GM12878 (cell line): ENCODE measurements at regions not wholly inside any gene's neighbourhood (a gene's known extent, or its start where the extent isn't known, plus 50 kb on each side); places are given as distances from the start of the nearest gene placed in this dataset.

ENCODE experiments used
- ATAC-seq: fragments of 200-7000 bp; cut with Tn5 transposase; 3 replicates; pipeline ENCODE4 v1.9.1; 2020; ENCODE audit warnings: mild to moderate bottlenecking, moderate library complexity
- BruUV-seq: library from RNA; stranded (reverse); fragments of 400-500 nt; replicated peaks from 2 replicates; lab custom pipeline; 2021; lab: Mats Ljungman, UMichigan
- CTCF ChIA-PET: fragments of 300-600 bp; sonication (Branson Sonifier 250); formaldehyde crosslinking; extraction: SDS; loops from one replicate; lab custom pipeline; 2021; ENCODE audit warnings: inconsistent platforms; lab: Yijun Ruan, JAX
- POLR2A ChIA-PET: fragments of 350-600 bp; formaldehyde crosslinking; extraction: SDS; loops from one replicate; lab custom pipeline; 2021; ENCODE audit warnings: inconsistent platforms; lab: Charles Lee
- RAD21 ChIA-PET: fragments of 300-600 bp; sonication (Branson Sonifier 250); formaldehyde crosslinking; loops from one replicate; lab custom pipeline; 2023; ENCODE audit warnings: antibody characterized with exemption; ENCODE audit not compliant: unreplicated experiment; lab: Charles Lee
- SMC1A ChIA-PET: fragments of 300-600 bp; sonication (Branson Sonifier 250); formaldehyde crosslinking; loops from one replicate; lab custom pipeline; 2023; ENCODE audit not compliant: unreplicated experiment, uncharacterized antibody; lab: Charles Lee
- DNase-seq: peaks from one replicate; pipeline ENCODE4 v3.0.0-alpha.2; 2011; ENCODE audit warnings: low read depth, low spot score
- FAIRE-seq: peaks from 3 replicates; lab custom pipeline; 2011; peaks lifted over from hg19 to GRCh38; lab: Jason Lieb, UNC
- H2AFZ ChIP-seq: 2 replicates; pipeline ENCODE4 v1.6.0; 2011; ENCODE audit warnings: low read depth, low read length, control low read depth; ENCODE audit not compliant: control insufficient read depth
- H3K27ac ChIP-seq: 2 replicates; pipeline ENCODE4 v1.5.1; 2011; ENCODE audit warnings: control low read depth; ENCODE audit not compliant: control insufficient read depth, insufficient read depth
- H3K27me3 ChIP-seq, 2 experiments: replicated peaks in 1 of 2; 2 replicates each; pipeline versions ENCODE4 v1.6.0 to v1.6.1; 2011; ENCODE audit warnings: low read length in 1 of 2; ENCODE audit not compliant: control insufficient read depth in 2 of 2, insufficient read depth in 2 of 2
- H3K36me3 ChIP-seq, 2 experiments: 2 replicates each; pipeline ENCODE4 v1.5.1; 2011; ENCODE audit warnings: low read length in 1 of 2; ENCODE audit not compliant: control insufficient read depth in 2 of 2, insufficient read depth in 2 of 2
- H3K4me1 ChIP-seq: 2 replicates; pipeline ENCODE4 v1.6.1; 2011; ENCODE audit warnings: mild to moderate bottlenecking, low read length, moderate library complexity, mixed read lengths; ENCODE audit not compliant: control insufficient read depth, insufficient read depth
- H3K4me2 ChIP-seq: 2 replicates; pipeline ENCODE4 v1.6.0; 2011; ENCODE audit warnings: control low read depth; ENCODE audit not compliant: control insufficient read depth, insufficient read depth
- H3K4me3 ChIP-seq: fragments of 200-600 bp; sonication (generic); 2 replicates; pipeline ENCODE4 v1.5.1; 2016
- H3K79me2 ChIP-seq: 2 replicates; pipeline ENCODE4 v1.6.0; 2011; ENCODE audit warnings: low read length; ENCODE audit not compliant: control insufficient read depth, insufficient read depth
- H3K9ac ChIP-seq: 2 replicates; pipeline ENCODE4 v1.8.0; 2011; ENCODE audit warnings: low read length, control low read depth, mixed read lengths; ENCODE audit not compliant: control insufficient read depth, insufficient read depth
- H3K9me3 ChIP-seq: replicated peaks from 3 replicates; pipeline ENCODE4 v1.5.1; 2011; ENCODE audit warnings: mild to moderate bottlenecking, low read length; ENCODE audit not compliant: control insufficient read depth, insufficient read depth
- H4K20me1 ChIP-seq: 2 replicates; pipeline ENCODE4 v1.6.0; 2011; ENCODE audit not compliant: control insufficient read depth, insufficient read depth
- BRCA1 ChIP-seq: IDR thresholded peaks from 2 replicates; pipeline ENCODE4 v1.6.1; 2011; ENCODE audit warnings: low read depth, low read length, improper control_type of control experiment
- CBFB ChIP-seq: IDR thresholded peaks from 2 replicates; pipeline ENCODE4 v1.6.1; 2016; ENCODE audit warnings: antibody characterized with exemption, low read depth
- EP300 ChIP-seq, 2 experiments: fragments of 150-350 bp in 1 of 2; IDR thresholded peaks; 2 replicates each; pipeline ENCODE4 v1.6.1; 2011 to 2012; ENCODE audit warnings: low read depth in 2 of 2, low read length in 2 of 2, borderline replicate concordance in 1 of 2, improper control_type of control experiment in 1 of 2, inconsistent platforms in 1 of 2; ENCODE audit not compliant: control insufficient read depth in 1 of 2
- HDAC6 ChIP-seq: fragments of 200-600 bp; sonication (generic); IDR thresholded peaks from one replicate; pipeline ENCODE4 v1.8.0; 2017; ENCODE audit warnings: antibody characterized with exemption; ENCODE audit not compliant: unreplicated experiment
- IRF4 ChIP-seq: IDR thresholded peaks from 2 replicates; pipeline ENCODE4 v1.6.1; 2011; ENCODE audit warnings: low read depth, low read length
- KDM1A ChIP-seq: fragments of 200-600 bp; sonication (generic); IDR thresholded peaks from 2 replicates; pipeline ENCODE4 v1.6.1; 2016; ENCODE audit warnings: borderline replicate concordance
- MTA3 ChIP-seq: IDR thresholded peaks from 2 replicates; pipeline ENCODE4 v1.6.1; 2012; ENCODE audit warnings: low read length, inconsistent platforms, borderline replicate concordance
- MYC ChIP-seq: IDR thresholded peaks from 2 replicates; pipeline ENCODE4 v1.6.1; 2011; ENCODE audit warnings: mild to moderate bottlenecking, low read length, moderate library complexity, inconsistent platforms; ENCODE audit not compliant: insufficient read depth, insufficient replicate concordance, insufficient read length, severe bottlenecking
- NRF1 ChIP-seq: conservative IDR thresholded peaks from 2 replicates; pipeline ENCODE4 v1.6.1; 2011; ENCODE audit warnings: mild to moderate bottlenecking, low read depth, low read length, improper control_type of control experiment
- POLR2A ChIP-seq: IDR thresholded peaks from 2 replicates; pipeline ENCODE4 v1.6.1; 2011; ENCODE audit warnings: low read depth, mild to moderate bottlenecking, low read length
- POLR2AphosphoS2 ChIP-seq: IDR thresholded peaks from 2 replicates; pipeline ENCODE4 v1.6.1; 2011; ENCODE audit warnings: low read depth, mild to moderate bottlenecking, low read length, improper control_type of control experiment, moderate library complexity
- RUNX3 ChIP-seq: IDR thresholded peaks from 2 replicates; pipeline ENCODE4 v1.6.1; 2012; ENCODE audit warnings: low read length, inconsistent platforms
- SMARCA5 ChIP-seq: fragments of 450-650 bp; IDR thresholded peaks from 2 replicates; pipeline ENCODE4 v1.6.1; 2017; ENCODE audit warnings: mild to moderate bottlenecking
- TARDBP ChIP-seq: IDR thresholded peaks from 2 replicates; pipeline ENCODE4 v1.6.1; 2016; ENCODE audit warnings: borderline replicate concordance
- ZZZ3 ChIP-seq: IDR thresholded peaks from 2 replicates; pipeline ENCODE4 v1.6.1; 2011; ENCODE audit warnings: low read depth; ENCODE audit not compliant: control insufficient read depth, insufficient read length
- WGBS: methylation state at CpG from one replicate; pipeline ENCODE4 v1.1.6; 2016; ENCODE audit warnings: low lambda C conversion rate; ENCODE audit not compliant: insufficient replicate concordance, insufficient coverage; ENCODE audit errors: missing lambda C conversion rate; 5-methylcytosine and 5-hydroxymethylcytosine counted together
- in situ Hi-C: fragments of 300-500 bp; cut with MboI; formaldehyde crosslinking; loops from 9 replicates; pipeline ENCODE4 v1.14.3; 2018; ENCODE audit warnings: mixed read lengths
- intact Hi-C: fragments of 100-400 bp; cut with micrococcal nuclease; formaldehyde crosslinking; loops from one replicate; pipeline ENCODE4 v1.14.2; 2022; ENCODE audit not compliant: unreplicated experiment
- TF ChIP-seq, protein P1 (sequence below): fragments of 450-650 bp; IDR thresholded peaks from 2 replicates; pipeline ENCODE4 v1.6.1; 2017; ENCODE audit warnings: mild to moderate bottlenecking, low read depth, inconsistent platforms; ENCODE audit not compliant: poor library complexity, severe bottlenecking
- TF ChIP-seq, protein P2 (sequence below): fragments of 450-650 bp; IDR thresholded peaks from 2 replicates; pipeline ENCODE4 v1.6.1; 2017; ENCODE audit warnings: mild to moderate bottlenecking, moderate library complexity
- TF ChIP-seq, protein P3 (sequence below): fragments of 450-650 bp; formaldehyde crosslinking; IDR thresholded peaks from 2 replicates; pipeline ENCODE4 v1.4.0; 2022; ENCODE audit warnings: mild to moderate bottlenecking, moderate library complexity

DNA sequence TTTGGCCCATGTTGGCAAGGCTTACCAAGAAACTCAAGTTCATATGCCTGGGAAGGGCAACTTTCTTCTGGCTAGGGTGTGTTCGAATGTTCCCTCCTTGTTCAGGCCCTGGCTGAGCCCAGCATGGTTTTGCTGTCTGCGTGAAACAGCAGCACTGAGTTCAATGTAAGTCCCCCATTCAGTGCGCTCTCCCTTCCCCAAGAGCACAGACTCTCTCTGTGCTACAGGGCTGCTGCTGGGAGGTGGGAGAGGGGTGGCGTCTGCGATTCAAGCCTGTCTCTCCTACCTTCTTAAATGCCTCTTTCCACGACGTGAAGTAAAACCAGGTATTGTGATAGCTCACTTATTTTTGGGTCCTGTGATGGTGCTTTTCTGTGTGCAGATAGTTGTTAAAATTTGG, 289.3 kb upstream of the GOLIM4 start:
- 38% methylated on average over 7 of the region's 7 CpGs for WGBS
- FAIRE-seq (no peak), DNase-seq (no peak), ATAC-seq (no peak)
- H3K4me2 ChIP-seq, result no peak overlapping the region
- no peaks in the 10 kb centered on the region for H3K79me2 ChIP-seq
- H3K27ac ChIP-seq, result no peak overlapping the region
- H4K20me1 ChIP-seq, result no peaks in the 10 kb centered on the region
- intact Hi-C loops (no loop called here), in situ Hi-C loops (no loop called here)
- no peaks in the 10 kb centered on the region for H3K4me1 ChIP-seq
- TF ChIP-seq POLR2A, result no peak
- no peak for TF ChIP-seq MYC
- no peak for TF ChIP-seq SMARCA5
- no peak for TF ChIP-seq NRF1
- no peak for TF ChIP-seq ZZZ3
- no peak for TF ChIP-seq BRCA1
- no peak for TF ChIP-seq HDAC6
- TF ChIP-seq, protein P1, sequence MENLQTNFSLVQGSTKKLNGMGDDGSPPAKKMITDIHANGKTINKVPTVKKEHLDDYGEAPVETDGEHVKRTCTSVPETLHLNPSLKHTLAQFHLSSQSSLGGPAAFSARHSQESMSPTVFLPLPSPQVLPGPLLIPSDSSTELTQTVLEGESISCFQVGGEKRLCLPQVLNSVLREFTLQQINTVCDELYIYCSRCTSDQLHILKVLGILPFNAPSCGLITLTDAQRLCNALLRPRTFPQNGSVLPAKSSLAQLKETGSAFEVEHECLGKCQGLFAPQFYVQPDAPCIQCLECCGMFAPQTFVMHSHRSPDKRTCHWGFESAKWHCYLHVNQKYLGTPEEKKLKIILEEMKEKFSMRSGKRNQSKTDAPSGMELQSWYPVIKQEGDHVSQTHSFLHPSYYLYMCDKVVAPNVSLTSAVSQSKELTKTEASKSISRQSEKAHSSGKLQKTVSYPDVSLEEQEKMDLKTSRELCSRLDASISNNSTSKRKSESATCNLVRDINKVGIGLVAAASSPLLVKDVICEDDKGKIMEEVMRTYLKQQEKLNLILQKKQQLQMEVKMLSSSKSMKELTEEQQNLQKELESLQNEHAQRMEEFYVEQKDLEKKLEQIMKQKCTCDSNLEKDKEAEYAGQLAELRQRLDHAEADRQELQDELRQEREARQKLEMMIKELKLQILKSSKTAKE, result no peak
- no peak for TF ChIP-seq MTA3
- no peak for TF ChIP-seq RUNX3
- no peak for TF ChIP-seq EP300 (IDR thresholded peaks at IDR 0.05; ENCODE audit: borderline replicate concordance in 1 of 2, control insufficient read depth in 1 of 2, low read depth in 2 of 2, low read length in 2 of 2)
- no peak for TF ChIP-seq IRF4
- TF ChIP-seq, protein P2, sequence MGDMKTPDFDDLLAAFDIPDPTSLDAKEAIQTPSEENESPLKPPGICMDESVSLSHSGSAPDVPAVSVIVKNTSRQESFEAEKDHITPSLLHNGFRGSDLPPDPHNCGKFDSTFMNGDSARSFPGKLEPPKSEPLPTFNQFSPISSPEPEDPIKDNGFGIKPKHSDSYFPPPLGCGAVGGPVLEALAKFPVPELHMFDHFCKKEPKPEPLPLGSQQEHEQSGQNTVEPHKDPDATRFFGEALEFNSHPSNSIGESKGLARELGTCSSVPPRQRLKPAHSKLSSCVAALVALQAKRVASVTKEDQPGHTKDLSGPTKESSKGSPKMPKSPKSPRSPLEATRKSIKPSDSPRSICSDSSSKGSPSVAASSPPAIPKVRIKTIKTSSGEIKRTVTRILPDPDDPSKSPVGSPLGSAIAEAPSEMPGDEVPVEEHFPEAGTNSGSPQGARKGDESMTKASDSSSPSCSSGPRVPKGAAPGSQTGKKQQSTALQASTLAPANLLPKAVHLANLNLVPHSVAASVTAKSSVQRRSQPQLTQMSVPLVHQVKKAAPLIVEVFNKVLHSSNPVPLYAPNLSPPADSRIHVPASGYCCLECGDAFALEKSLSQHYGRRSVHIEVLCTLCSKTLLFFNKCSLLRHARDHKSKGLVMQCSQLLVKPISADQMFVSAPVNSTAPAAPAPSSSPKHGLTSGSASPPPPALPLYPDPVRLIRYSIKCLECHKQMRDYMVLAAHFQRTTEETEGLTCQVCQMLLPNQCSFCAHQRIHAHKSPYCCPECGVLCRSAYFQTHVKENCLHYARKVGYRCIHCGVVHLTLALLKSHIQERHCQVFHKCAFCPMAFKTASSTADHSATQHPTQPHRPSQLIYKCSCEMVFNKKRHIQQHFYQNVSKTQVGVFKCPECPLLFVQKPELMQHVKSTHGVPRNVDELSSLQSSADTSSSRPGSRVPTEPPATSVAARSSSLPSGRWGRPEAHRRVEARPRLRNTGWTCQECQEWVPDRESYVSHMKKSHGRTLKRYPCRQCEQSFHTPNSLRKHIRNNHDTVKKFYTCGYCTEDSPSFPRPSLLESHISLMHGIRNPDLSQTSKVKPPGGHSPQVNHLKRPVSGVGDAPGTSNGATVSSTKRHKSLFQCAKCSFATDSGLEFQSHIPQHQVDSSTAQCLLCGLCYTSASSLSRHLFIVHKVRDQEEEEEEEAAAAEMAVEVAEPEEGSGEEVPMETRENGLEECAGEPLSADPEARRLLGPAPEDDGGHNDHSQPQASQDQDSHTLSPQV, result no peak
- no peak for TF ChIP-seq POLR2AphosphoS2
- no peak for TF ChIP-seq TARDBP
- TF ChIP-seq, protein P3, sequence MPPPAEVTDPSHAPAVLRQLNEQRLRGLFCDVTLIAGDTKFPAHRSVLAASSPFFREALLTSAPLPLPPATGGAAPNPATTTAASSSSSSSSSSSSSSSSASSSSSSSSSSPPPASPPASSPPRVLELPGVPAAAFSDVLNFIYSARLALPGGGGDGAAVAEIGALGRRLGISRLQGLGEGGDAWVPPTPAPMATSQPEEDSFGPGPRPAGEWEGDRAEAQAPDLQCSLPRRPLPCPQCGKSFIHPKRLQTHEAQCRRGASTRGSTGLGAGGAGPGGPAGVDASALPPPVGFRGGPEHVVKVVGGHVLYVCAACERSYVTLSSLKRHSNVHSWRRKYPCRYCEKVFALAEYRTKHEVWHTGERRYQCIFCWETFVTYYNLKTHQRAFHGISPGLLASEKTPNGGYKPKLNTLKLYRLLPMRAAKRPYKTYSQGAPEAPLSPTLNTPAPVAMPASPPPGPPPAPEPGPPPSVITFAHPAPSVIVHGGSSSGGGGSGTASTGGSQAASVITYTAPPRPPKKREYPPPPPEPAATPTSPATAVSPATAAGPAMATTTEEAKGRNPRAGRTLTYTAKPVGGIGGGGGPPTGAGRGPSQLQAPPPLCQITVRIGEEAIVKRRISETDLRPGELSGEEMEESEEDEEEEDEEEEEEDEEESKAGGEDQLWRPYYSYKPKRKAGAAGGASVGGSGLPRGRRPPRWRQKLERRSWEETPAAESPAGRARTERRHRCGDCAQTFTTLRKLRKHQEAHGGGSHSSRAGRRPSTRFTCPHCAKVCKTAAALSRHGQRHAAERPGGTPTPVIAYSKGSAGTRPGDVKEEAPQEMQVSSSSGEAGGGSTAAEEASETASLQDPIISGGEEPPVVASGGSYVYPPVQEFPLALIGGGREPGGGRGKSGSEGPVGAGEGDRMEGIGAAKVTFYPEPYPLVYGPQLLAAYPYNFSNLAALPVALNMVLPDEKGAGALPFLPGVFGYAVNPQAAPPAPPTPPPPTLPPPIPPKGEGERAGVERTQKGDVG, result no peak
- TF ChIP-seq CBFB, result no peak
- no peak for TF ChIP-seq KDM1A
- RAD21 ChIA-PET, result no interaction called here
- H3K36me3 ChIP-seq, result no peaks in the 10 kb centered on the region
- BruUV-seq, result no TSS peak
- H3K4me3 ChIP-seq, result no peak overlapping the region
- H3K27me3 ChIP-seq, result no peaks in the 10 kb centered on the region
- SMC1A ChIA-PET, result interaction anchor here (1.9 kb wide), 1 partner anchor 13 kb away, joined by 4 read pairs; no protein-coding TSS in a partner anchor
- H3K9ac ChIP-seq, result no peak overlapping the region
- H3K9me3 ChIP-seq, result no peaks in the 10 kb centered on the region
- CTCF ChIA-PET, result no interaction called here
- no peak overlapping the region for H2AFZ ChIP-seq
- POLR2A ChIA-PET, result no interaction called here
